K562 (cell line): ENCODE measurements at regions not wholly inside any gene's neighbourhood (a gene's known extent, or its start where the extent isn't known, plus 50 kb on each side); places are given as distances from the start of the nearest gene placed in this dataset.

Experiments used
- ATAC-seq: fragments of 200-7000 bp; cut with Tn5 transposase; 3 replicates; pipeline ENCODE4 v1.9.1; 2020; ENCODE audit warnings: moderate library complexity
- BruUV-seq: library from RNA; stranded (reverse); fragments of 400-500 nt; replicated peaks from 2 replicates; lab custom pipeline; 2021; lab: Mats Ljungman, UMichigan
- CTCF ChIA-PET: fragments of 300-600 bp; formaldehyde crosslinking; extraction: SDS; loops from one replicate; lab custom pipeline; 2021; ENCODE audit warnings: low intra/inter-chr PET ratio; lab: Yijun Ruan, JAX
- POLR2A ChIA-PET: fragments of 300-600, 350-650 bp; sonication (Branson Sonifier 250); formaldehyde crosslinking; extraction: SDS; loops from one replicate; lab custom pipeline; 2021; ENCODE audit warnings: antibody characterized with exemption, inconsistent platforms; lab: Yijun Ruan, JAX
- DNase-seq, 4 experiments: peaks; one replicate each; pipeline versions ENCODE4 v3.0.0 to v3.0.0-alpha.2; 2011 to 2018; ENCODE audit warnings: low spot score in 3 of 4, mixed read lengths in 3 of 4; ENCODE audit errors: extremely low read depth in 1 of 4
- FAIRE-seq: peaks from 2 replicates; lab custom pipeline; 2011; peaks lifted over from hg19 to GRCh38; lab: Jason Lieb, UNC
- H2AFZ ChIP-seq: 2 replicates; pipeline ENCODE4 v1.6.0; 2011; ENCODE audit warnings: low read depth, low read length, control low read depth, inconsistent platforms
- H3K27ac ChIP-seq: fragments of 200-600 bp; 3 replicates; pipeline ENCODE4 v1.8.0; 2011; ENCODE audit warnings: low read depth, mild to moderate bottlenecking, control low read depth, inconsistent platforms, low read length, moderate library complexity, mixed read lengths; ENCODE audit errors: extremely low read depth
- H3K27me3 ChIP-seq, 2 experiments: fragments of 300-600 bp in 1 of 2; 2 replicates in 1 of 2; 3 replicates in 1 of 2; pipeline versions ENCODE4 v1.6.0 to v1.8.0; 2011; ENCODE audit warnings: inconsistent platforms in 2 of 2, low read length in 2 of 2, mild to moderate bottlenecking in 1 of 2, mixed read lengths in 1 of 2, moderate library complexity in 1 of 2; ENCODE audit not compliant: control insufficient read depth in 2 of 2, insufficient read depth in 2 of 2
- H3K36me3 ChIP-seq: fragments of 300-600 bp; 3 replicates; pipeline ENCODE4 v1.8.0; 2011; ENCODE audit warnings: mild to moderate bottlenecking, low read length, inconsistent platforms; ENCODE audit not compliant: control insufficient read depth, insufficient read depth
- H3K4me1 ChIP-seq, 2 experiments: fragments of 200-600 bp in 1 of 2; replicated peaks in 1 of 2; 2 replicates in 1 of 2; 3 replicates in 1 of 2; pipeline versions ENCODE4 v1.5.1 to v1.8.0; 2011; ENCODE audit warnings: inconsistent platforms in 2 of 2, low read length in 2 of 2, mild to moderate bottlenecking in 1 of 2, mixed read lengths in 1 of 2, moderate library complexity in 1 of 2; ENCODE audit not compliant: control insufficient read depth in 2 of 2, insufficient read depth in 2 of 2
- H3K4me2 ChIP-seq: 2 replicates; pipeline ENCODE4 v1.6.1; 2011; ENCODE audit warnings: low read length, control low read depth, inconsistent platforms, mixed read lengths; ENCODE audit not compliant: insufficient read depth
- H3K4me3 ChIP-seq: fragments of 200-600 bp; sonication (generic), shearing (Covaris generic); 2 replicates; pipeline ENCODE4 v1.5.1; 2016; ENCODE audit warnings: control low read depth, inconsistent platforms
- H3K79me2 ChIP-seq: fragments of 200-600 bp; 3 replicates; pipeline ENCODE4 v1.8.0; 2011; ENCODE audit warnings: low read length, inconsistent platforms; ENCODE audit not compliant: control insufficient read depth, insufficient read depth
- H3K9ac ChIP-seq, 2 experiments: 2 replicates each; pipeline versions ENCODE4 v1.6.0 to v1.6.1; 2011; ENCODE audit warnings: low read depth in 2 of 2, low read length in 2 of 2, control low read depth in 1 of 2, inconsistent platforms in 1 of 2, mild to moderate bottlenecking in 1 of 2, mixed read lengths in 1 of 2; ENCODE audit not compliant: insufficient read depth in 1 of 2
- H3K9me1 ChIP-seq: one replicate; pipeline ENCODE4 v1.6.0; 2011; ENCODE audit warnings: inconsistent platforms, mild to moderate bottlenecking, low read length, moderate library complexity; ENCODE audit not compliant: control insufficient read depth, insufficient read depth
- H3K9me3 ChIP-seq: replicated peaks from 2 replicates; pipeline ENCODE4 v1.5.1; 2011; ENCODE audit warnings: low read depth, low read length, inconsistent platforms; ENCODE audit not compliant: control insufficient read depth, insufficient read depth
- H4K20me1 ChIP-seq: replicated peaks from 2 replicates; pipeline ENCODE4 v1.6.1; 2011; ENCODE audit warnings: low read length, inconsistent platforms, mixed read lengths; ENCODE audit not compliant: control insufficient read depth, insufficient read depth
- ARID2 ChIP-seq: fragments of 450-650 bp; IDR thresholded peaks from 2 replicates; pipeline ENCODE4 v1.6.1; 2017; ENCODE audit warnings: antibody characterized with exemption, mild to moderate bottlenecking
- CHCHD3 ChIP-seq: fragments of 250-450 bp; sonication (Bioruptor Pico); IDR thresholded peaks from 2 replicates; pipeline ENCODE4 v2.1.2; 2022; ENCODE audit warnings: mild to moderate bottlenecking
- E2F3 ChIP-seq: fragments of 250-450 bp; sonication (Bioruptor Pico); IDR thresholded peaks from 2 replicates; pipeline ENCODE4 v1.4.0; 2020; ENCODE audit warnings: mild to moderate bottlenecking
- FOS ChIP-seq: IDR thresholded peaks from 3 replicates; pipeline ENCODE4 v1.6.1; 2011; ENCODE audit not compliant: insufficient read length; ENCODE audit errors: extremely low read depth
- GATA2 ChIP-seq: sonication (generic); formaldehyde crosslinking; IDR thresholded peaks from 2 replicates; pipeline ENCODE4 v1.4.0; 2020; ENCODE audit warnings: mild to moderate bottlenecking, missing genetic modification reagents
- NEUROD1 ChIP-seq: fragments of 150-350 bp; IDR thresholded peaks from 2 replicates; pipeline ENCODE4 v1.6.1; 2014; ENCODE audit warnings: borderline replicate concordance, low read length, low read depth; ENCODE audit not compliant: partially characterized antibody
- PKNOX1 ChIP-seq: fragments of 450-650 bp; IDR thresholded peaks from 2 replicates; pipeline ENCODE4 v1.6.1; 2016
- POLR2G ChIP-seq: fragments of 200-400 bp; formaldehyde crosslinking; IDR thresholded peaks from 2 replicates; pipeline ENCODE4 v1.6.1; 2017; ENCODE audit warnings: low read depth, mild to moderate bottlenecking, antibody characterized with exemption, low read length, moderate library complexity
- PRPF4 ChIP-seq: fragments of 200-400 bp; formaldehyde crosslinking; IDR thresholded peaks from one replicate; pipeline ENCODE4 v1.6.1; 2017; ENCODE audit warnings: low read length, low read depth, mild to moderate bottlenecking; ENCODE audit not compliant: insufficient read depth, poor library complexity, severe bottlenecking
- SNAPC5 ChIP-seq: fragments of 250-450 bp; sonication (Bioruptor Pico); IDR thresholded peaks from 2 replicates; pipeline ENCODE4 v1.8.0; 2021; ENCODE audit warnings: moderate library complexity, mild to moderate bottlenecking, inconsistent platforms
- SNIP1 ChIP-seq: fragments of 450-650 bp; IDR thresholded peaks from 2 replicates; pipeline ENCODE4 v1.7.1; 2017; ENCODE audit warnings: low read depth, mild to moderate bottlenecking
- ZBTB8A ChIP-seq: fragments of 450-650 bp; IDR thresholded peaks from 2 replicates; pipeline ENCODE4 v1.6.1; 2018; ENCODE audit warnings: mild to moderate bottlenecking, moderate library complexity; ENCODE audit not compliant: partially characterized antibody
- ZFPM2 ChIP-seq: fragments of 250-450 bp; sonication (Bioruptor Pico); IDR thresholded peaks from 2 replicates; pipeline ENCODE4 v1.5.1; 2022; ENCODE audit warnings: mild to moderate bottlenecking
- ZNF695 ChIP-seq: fragments of 450-650 bp; formaldehyde crosslinking; IDR thresholded peaks from 2 replicates; pipeline ENCODE4 v1.4.0; 2020; ENCODE audit warnings: mild to moderate bottlenecking, moderate library complexity
- WGBS: fragments of 100-300 bp; shearing (Covaris generic); methylation state at CpG from one replicate; pipeline ENCODE4 v1.1.6; 2016; ENCODE audit warnings: low coverage, mixed read lengths; ENCODE audit not compliant: insufficient coverage; ENCODE audit errors: missing lambda C conversion rate; 5-methylcytosine and 5-hydroxymethylcytosine counted together
- in situ Hi-C: fragments of 300-500 bp; cut with MboI; formaldehyde crosslinking; loops from 4 replicates; pipeline ENCODE4 v1.15.0; 2018; ENCODE audit warnings: inconsistent platforms, mixed read lengths
- intact Hi-C: fragments of 100-400 bp; cut with micrococcal nuclease; formaldehyde crosslinking; loops from 2 replicates; pipeline ENCODE4 v1.14.2; 2022
- TF ChIP-seq, protein P1 (sequence below): fragments of 250-450 bp; sonication (Bioruptor Pico); IDR thresholded peaks from 2 replicates; pipeline ENCODE4 v1.8.0; 2022; ENCODE audit warnings: inconsistent platforms, mild to moderate bottlenecking, moderate library complexity, borderline replicate concordance
- TF ChIP-seq, protein P2 (sequence below): fragments of 250-450 bp; sonication (Bioruptor Pico); IDR thresholded peaks from 2 replicates; pipeline ENCODE4 v1.4.0; 2020; ENCODE audit warnings: mild to moderate bottlenecking, moderate library complexity
- TF ChIP-seq, protein P3 (sequence below): sonication (generic); formaldehyde crosslinking; IDR thresholded peaks from 2 replicates; pipeline ENCODE4 v1.8.0; 2022; ENCODE audit warnings: missing genetic modification reagents, mild to moderate bottlenecking, borderline replicate concordance

DNA sequence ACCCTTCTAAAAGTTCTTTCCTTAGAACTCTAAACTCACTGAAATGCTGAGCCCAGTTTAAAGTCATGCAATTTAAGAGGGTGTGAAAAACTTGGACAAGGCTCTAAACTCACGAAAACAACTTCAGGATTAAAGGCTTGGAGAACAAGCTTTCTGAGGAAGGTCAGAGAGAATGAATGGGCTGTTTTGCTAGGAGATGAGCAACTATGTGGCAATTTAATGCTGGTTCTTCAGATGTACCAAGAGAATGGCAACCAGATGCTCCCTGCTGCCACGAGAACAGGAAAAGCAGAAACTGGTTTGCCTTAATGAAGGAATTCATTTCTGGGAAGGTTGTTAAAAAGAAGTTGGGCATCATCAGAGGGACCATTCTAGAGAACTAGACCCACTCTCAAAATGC is 77.8 kb upstream of the PMAIP1 start:
- in situ Hi-C loops, result loop anchor here (10.0 kb wide), 1 partner anchor 367 kb away; no protein-coding TSS in a partner anchor
- H3K27ac ChIP-seq, result no peak overlapping the region
- no peaks in the 10 kb centered on the region for H4K20me1 ChIP-seq
- no peak overlapping the region for H3K4me2 ChIP-seq
- no TSS peak for BruUV-seq
- no peaks in the 10 kb centered on the region for H3K4me1 ChIP-seq
- FAIRE-seq (no peak), DNase-seq (no peak), ATAC-seq (no peak)
- H3K27me3 ChIP-seq, result no peaks in the 10 kb centered on the region; a peak in 1 of 5 replicates
- intact Hi-C loops, result loop anchor here (2.0 to 10.0 kb wide), 2 partner anchors 125 to 577 kb away; partner anchors contain the start of gene CCBE1
- H3K36me3 ChIP-seq, result no peaks in the 10 kb centered on the region
- H3K79me2 ChIP-seq, result no peaks in the 10 kb centered on the region
- H3K9me1 ChIP-seq, result no peaks in the 10 kb centered on the region
- 0% methylated on average over 2 of the region's 2 CpGs for WGBS
- POLR2A ChIA-PET, result no interaction called here
- no peak overlapping the region for H2AFZ ChIP-seq
- no peak overlapping the region for H3K4me3 ChIP-seq
- TF ChIP-seq POLR2G (no peak), FOS (no peak), PRPF4 (no peak), E2F3 (CRISPR knock-in tag) (no peak), ZFPM2 (CRISPR knock-in tag) (no peak), ZBTB8A (no peak), ZNF695 (CRISPR knock-in tag) (no peak), GATA2 (no peak), PKNOX1 (no peak), NEUROD1 (no peak), ARID2 (no peak), SNIP1 (no peak), SNAPC5 (no peak), CHCHD3 (no peak)
- TF ChIP-seq, protein P1, sequence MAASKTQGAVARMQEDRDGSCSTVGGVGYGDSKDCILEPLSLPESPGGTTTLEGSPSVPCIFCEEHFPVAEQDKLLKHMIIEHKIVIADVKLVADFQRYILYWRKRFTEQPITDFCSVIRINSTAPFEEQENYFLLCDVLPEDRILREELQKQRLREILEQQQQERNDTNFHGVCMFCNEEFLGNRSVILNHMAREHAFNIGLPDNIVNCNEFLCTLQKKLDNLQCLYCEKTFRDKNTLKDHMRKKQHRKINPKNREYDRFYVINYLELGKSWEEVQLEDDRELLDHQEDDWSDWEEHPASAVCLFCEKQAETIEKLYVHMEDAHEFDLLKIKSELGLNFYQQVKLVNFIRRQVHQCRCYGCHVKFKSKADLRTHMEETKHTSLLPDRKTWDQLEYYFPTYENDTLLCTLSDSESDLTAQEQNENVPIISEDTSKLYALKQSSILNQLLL (CRISPR knock-in tag), result no peak
- TF ChIP-seq, protein P2, sequence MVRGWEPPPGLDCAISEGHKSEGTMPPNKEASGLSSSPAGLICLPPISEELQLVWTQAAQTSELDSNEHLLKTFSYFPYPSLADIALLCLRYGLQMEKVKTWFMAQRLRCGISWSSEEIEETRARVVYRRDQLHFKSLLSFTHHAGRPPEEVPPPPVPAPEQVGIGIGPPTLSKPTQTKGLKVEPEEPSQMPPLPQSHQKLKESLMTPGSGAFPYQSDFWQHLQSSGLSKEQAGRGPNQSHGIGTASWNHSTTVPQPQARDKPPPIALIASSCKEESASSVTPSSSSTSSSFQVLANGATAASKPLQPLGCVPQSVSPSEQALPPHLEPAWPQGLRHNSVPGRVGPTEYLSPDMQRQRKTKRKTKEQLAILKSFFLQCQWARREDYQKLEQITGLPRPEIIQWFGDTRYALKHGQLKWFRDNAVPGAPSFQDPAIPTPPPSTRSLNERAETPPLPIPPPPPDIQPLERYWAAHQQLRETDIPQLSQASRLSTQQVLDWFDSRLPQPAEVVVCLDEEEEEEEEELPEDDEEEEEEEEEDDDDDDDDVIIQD (CRISPR knock-in tag), result no peak
- TF ChIP-seq, protein P3, sequence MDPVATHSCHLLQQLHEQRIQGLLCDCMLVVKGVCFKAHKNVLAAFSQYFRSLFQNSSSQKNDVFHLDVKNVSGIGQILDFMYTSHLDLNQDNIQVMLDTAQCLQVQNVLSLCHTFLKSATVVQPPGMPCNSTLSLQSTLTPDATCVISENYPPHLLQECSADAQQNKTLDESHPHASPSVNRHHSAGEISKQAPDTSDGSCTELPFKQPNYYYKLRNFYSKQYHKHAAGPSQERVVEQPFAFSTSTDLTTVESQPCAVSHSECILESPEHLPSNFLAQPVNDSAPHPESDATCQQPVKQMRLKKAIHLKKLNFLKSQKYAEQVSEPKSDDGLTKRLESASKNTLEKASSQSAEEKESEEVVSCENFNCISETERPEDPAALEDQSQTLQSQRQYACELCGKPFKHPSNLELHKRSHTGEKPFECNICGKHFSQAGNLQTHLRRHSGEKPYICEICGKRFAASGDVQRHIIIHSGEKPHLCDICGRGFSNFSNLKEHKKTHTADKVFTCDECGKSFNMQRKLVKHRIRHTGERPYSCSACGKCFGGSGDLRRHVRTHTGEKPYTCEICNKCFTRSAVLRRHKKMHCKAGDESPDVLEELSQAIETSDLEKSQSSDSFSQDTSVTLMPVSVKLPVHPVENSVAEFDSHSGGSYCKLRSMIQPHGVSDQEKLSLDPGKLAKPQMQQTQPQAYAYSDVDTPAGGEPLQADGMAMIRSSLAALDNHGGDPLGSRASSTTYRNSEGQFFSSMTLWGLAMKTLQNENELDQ (CRISPR knock-in tag), result no peak
- TF ChIP-seq, all 486 proteins: peak for 0
- CTCF ChIA-PET, result no interaction called here
- Histone ChIP-seq H3K9me3 (no peaks in the 10 kb centered on the region), H3K9ac (no peak overlapping the region)
